Right lobe of liver (tissue), 6 donors: ENCODE measurements at regions not wholly inside any gene's neighbourhood (a gene's known extent, or its start where the extent isn't known, plus 50 kb on each side); places are given as distances from the start of the nearest gene placed in this dataset.
"Not testable (repeated sequence)": the region's sequence is repeated elsewhere in the genome, so short reads cannot be mapped to it uniquely, and the experiment has no call there.

Experiments used
- ATAC-seq, 4 donors: fragments of 200-7000 bp; cut with Tn5 transposase; one replicate each; pipeline ENCODE4 v1.9.1; 2020; ENCODE audit warnings: mild to moderate bottlenecking in 4 of 4, moderate library complexity in 4 of 4
- DNase-seq, 3 donors: peaks; one replicate each; pipeline ENCODE4 v3.0.0-alpha.2; 2020
- H3K27ac ChIP-seq, 3 donors: fragments of 200-600 bp; one replicate each; pipeline ENCODE4 v1.8.0; 2022
- H3K27me3 ChIP-seq, 2 donors: fragments of 200-600 bp; one replicate each; pipeline ENCODE4 v1.8.0; 2022
- H3K36me3 ChIP-seq, 4 donors: fragments of 200-600 bp; sonication (generic) in 1 of 4; one replicate each; pipeline versions ENCODE4 v1.5.1 to v1.8.0; 2017 to 2022; ENCODE audit warnings: control low read depth in 1 of 4
- H3K4me1 ChIP-seq, 4 donors: fragments of 200-600 bp; sonication (generic) in 1 of 4; one replicate each; pipeline versions ENCODE4 v1.5.1 to v1.8.0; 2017 to 2022; ENCODE audit warnings: control low read depth in 1 of 4
- H3K4me3 ChIP-seq, 3 donors: fragments of 200-600 bp; one replicate each; pipeline ENCODE4 v1.8.0; 2022
- H3K9me3 ChIP-seq, 4 donors: fragments of 200-600 bp; sonication (generic) in 1 of 4; one replicate each; pipeline versions ENCODE4 v1.5.1 to v1.8.0; 2017 to 2022; ENCODE audit warnings: control low read depth in 1 of 4
- CTCF ChIP-seq, 4 donors: fragments of 200-600 bp in 3 of 4; fragments of 450-650 bp in 1 of 4; IDR thresholded peaks; one replicate each; pipeline versions ENCODE4 v1.5.1 to v1.8.0; 2016 to 2022; ENCODE audit warnings: antibody characterized with exemption in 4 of 4, mild to moderate bottlenecking in 2 of 4
- POLR2A ChIP-seq: fragments of 450-650 bp; IDR thresholded peaks from one replicate; pipeline ENCODE4 v1.6.1; 2017; ENCODE audit warnings: antibody characterized with exemption, mild to moderate bottlenecking
- WGBS: methylation state at CpG from one replicate; pipeline ENCODE4 v1.1.6; 2018; ENCODE audit warnings: low coverage, low lambda C conversion rate; ENCODE audit not compliant: insufficient coverage; ENCODE audit errors: missing lambda C conversion rate; 5-methylcytosine and 5-hydroxymethylcytosine counted together
- intact Hi-C, 2 donors: fragments of 100-400 bp; cut with DNase I; formaldehyde crosslinking; loops; one replicate each; pipeline versions ENCODE4 v1.11.2 to v1.14.1; 2022
- donor health status: DM: no; HTN: yes; CAD: no.
- donor health status: DM: no; HTN: no; CAD: no.
- donor health status: DM: no; HTN: no; CAD: no.
- donor health status: DM: no; HTN: yes; CAD: no.
- donor health status: DM: no; HTN: yes; CAD: no.

GRCh38 chr3:88742106-88742505, 365.3 kb upstream of the EPHA3 start:
- no peaks in the 10 kb centered on the region for H3K4me1 ChIP-seq

GRCh38 chr3:88742674-88743507, 364.5 kb upstream of the EPHA3 start:
- no peak for ATAC-seq
- Histone ChIP-seq H3K36me3 (no peaks in the 10 kb centered on the region), H3K27ac (no peak overlapping the region), H3K4me1 (no peaks in the 10 kb centered on the region), H3K9me3 (no peaks in the 10 kb centered on the region), H3K27me3 (no peaks in the 10 kb centered on the region), H3K4me3 (no peak overlapping the region)
- intact Hi-C loops = no loop called here
- TF ChIP-seq CTCF (IDR thresholded peaks at IDR 0.05) (no peak), POLR2A (no peak)
- DNase-seq = no peak

More at GRCh38 chr3:88742106-88742505, 365.3 kb upstream of the EPHA3 start:
- intact Hi-C loops = no loop called here
- DNase-seq (no peak), ATAC-seq (no peak)
- Histone ChIP-seq H3K9me3 (no peaks in the 10 kb centered on the region), H3K27me3 (no peaks in the 10 kb centered on the region), H3K4me3 (no peak overlapping the region), H3K27ac (no peak overlapping the region), H3K36me3 (no peaks in the 10 kb centered on the region)
- TF ChIP-seq CTCF (IDR thresholded peaks at IDR 0.05) (no peak), POLR2A (no peak)

GRCh38 chr3:88744896-88745295, 362.5 kb upstream of the EPHA3 start:
- H3K27me3 ChIP-seq = no peaks in the 10 kb centered on the region
- no peaks in the 10 kb centered on the region for H3K36me3 ChIP-seq
- no peak overlapping the region for H3K4me3 ChIP-seq
- intact Hi-C loops = no loop called here
- 36% methylated on average over 1 of the region's 1 CpG for WGBS
- no peak for ATAC-seq
- TF ChIP-seq POLR2A (no peak), CTCF (IDR thresholded peaks at IDR 0.05) (no peak)
- H3K9me3 ChIP-seq = no peaks in the 10 kb centered on the region
- H3K27ac ChIP-seq = no peak overlapping the region
- DNase-seq = no peak
- H3K4me1 ChIP-seq = no peaks in the 10 kb centered on the region

GRCh38 chr3:88747145-88747544, 360.3 kb upstream of the EPHA3 start:
- no CpG with 5 or more reads among the region's 6 CpGs for WGBS
- H3K4me3 ChIP-seq, H3K4me1 ChIP-seq, H3K27me3 ChIP-seq, DNase-seq, H3K36me3 ChIP-seq, H3K9me3 ChIP-seq, ATAC-seq, intact Hi-C loops, H3K27ac ChIP-seq: not testable (repeated sequence)

DNA sequence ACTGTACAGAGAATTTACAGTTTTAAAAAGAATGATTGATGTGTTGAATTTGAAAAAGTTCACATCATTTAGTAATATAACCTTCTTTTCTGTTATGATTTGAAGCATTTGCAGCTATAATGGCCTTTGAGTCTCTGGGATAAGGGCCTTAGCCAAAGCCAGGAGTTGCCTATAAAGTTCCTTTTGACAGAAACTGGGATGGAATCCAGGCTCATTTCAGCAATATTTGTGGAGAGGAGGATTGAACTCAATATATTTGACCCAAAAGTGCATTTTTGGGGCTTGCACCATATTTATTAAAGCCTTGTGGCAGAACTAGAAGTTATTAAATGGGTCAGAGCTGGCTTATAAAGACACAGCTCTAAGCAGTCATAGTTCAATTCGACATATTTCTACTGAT, 348.7 kb upstream of the EPHA3 start:
- WGBS = 15% methylated on average over 1 of the region's 1 CpG
- H3K36me3 ChIP-seq = no peaks in the 10 kb centered on the region
- no peaks in the 10 kb centered on the region for H3K27me3 ChIP-seq
- intact Hi-C loops = no loop called here
- H3K27ac ChIP-seq = no peak overlapping the region
- ATAC-seq = no peak
- no peak for DNase-seq
- no peaks in the 10 kb centered on the region for H3K4me1 ChIP-seq
- H3K9me3 ChIP-seq = no peaks in the 10 kb centered on the region
- H3K4me3 ChIP-seq = no peak overlapping the region
- TF ChIP-seq POLR2A = no peak

- Histone ChIP-seq H3K4me3 (no peak overlapping the region), H3K27me3 (no peaks in the 10 kb centered on the region), H3K27ac (no peak overlapping the region), H3K9me3 (no peaks in the 10 kb centered on the region), H3K36me3 (no peaks in the 10 kb centered on the region), H3K4me1 (no peaks in the 10 kb centered on the region)
- TF ChIP-seq POLR2A (no peak), CTCF (IDR thresholded peaks at IDR 0.05) (no peak)
- DNase-seq = no peak
- intact Hi-C loops = no loop called here
- no peak for ATAC-seq
- 48% methylated on average over 2 of the region's 2 CpGs for WGBS
Measured at GRCh38 chr3:88767746-88768145, 339.7 kb upstream of the EPHA3 start.
